ENCODE measurements at regions not wholly inside any gene's neighbourhood (a gene's known extent, or its start where the extent isn't known, plus 50 kb on each side); places are given as distances from the start of the nearest gene placed in this dataset.
"Not testable (repeated sequence)": the region's sequence is repeated elsewhere in the genome, so short reads cannot be mapped to it uniquely, and the experiment has no call there.

GRCh38 chr12:19916974-19917373 is 451.4 kb upstream of the PDE3A start:
- in situ Hi-C loops (cut with MboI; ENCODE audit: low sequenced_read_pairs, unreplicated experiment): no loop called here
- TF ChIP-seq, protein P1, sequence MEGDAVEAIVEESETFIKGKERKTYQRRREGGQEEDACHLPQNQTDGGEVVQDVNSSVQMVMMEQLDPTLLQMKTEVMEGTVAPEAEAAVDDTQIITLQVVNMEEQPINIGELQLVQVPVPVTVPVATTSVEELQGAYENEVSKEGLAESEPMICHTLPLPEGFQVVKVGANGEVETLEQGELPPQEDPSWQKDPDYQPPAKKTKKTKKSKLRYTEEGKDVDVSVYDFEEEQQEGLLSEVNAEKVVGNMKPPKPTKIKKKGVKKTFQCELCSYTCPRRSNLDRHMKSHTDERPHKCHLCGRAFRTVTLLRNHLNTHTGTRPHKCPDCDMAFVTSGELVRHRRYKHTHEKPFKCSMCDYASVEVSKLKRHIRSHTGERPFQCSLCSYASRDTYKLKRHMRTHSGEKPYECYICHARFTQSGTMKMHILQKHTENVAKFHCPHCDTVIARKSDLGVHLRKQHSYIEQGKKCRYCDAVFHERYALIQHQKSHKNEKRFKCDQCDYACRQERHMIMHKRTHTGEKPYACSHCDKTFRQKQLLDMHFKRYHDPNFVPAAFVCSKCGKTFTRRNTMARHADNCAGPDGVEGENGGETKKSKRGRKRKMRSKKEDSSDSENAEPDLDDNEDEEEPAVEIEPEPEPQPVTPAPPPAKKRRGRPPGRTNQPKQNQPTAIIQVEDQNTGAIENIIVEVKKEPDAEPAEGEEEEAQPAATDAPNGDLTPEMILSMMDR (IDR thresholded peaks at IDR 0.05; ENCODE audit: borderline replicate concordance, control extremely low read depth, extremely low read depth, insufficient read depth, missing control alignments): no peak
- DNase-seq (ENCODE audit: low spot score): no peak

DNA sequence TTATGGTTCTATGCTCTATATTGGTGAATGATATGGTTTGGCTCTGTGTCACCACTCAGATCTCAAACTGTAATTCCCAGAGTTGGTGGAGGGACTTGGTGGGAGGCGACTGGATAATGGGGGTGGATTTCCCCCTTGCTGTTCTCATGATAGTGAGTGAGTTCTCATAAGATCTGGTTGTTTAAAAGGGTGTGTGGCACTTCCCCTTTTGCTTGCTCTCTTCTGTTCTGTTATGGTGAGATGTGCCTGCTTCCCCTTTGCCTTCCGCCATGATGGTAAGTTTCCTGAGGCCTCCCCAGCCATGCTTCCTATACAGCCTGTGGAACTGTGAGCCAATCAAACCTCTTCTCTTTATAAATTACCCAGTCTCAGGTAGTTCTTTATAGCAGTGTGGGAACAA is 446.6 kb upstream of the PDE3A start:
- in situ Hi-C loops (cut with MboI; ENCODE audit: low sequenced_read_pairs, unreplicated experiment); DNase-seq (ENCODE audit: low spot score): not testable (repeated sequence)

DNA sequence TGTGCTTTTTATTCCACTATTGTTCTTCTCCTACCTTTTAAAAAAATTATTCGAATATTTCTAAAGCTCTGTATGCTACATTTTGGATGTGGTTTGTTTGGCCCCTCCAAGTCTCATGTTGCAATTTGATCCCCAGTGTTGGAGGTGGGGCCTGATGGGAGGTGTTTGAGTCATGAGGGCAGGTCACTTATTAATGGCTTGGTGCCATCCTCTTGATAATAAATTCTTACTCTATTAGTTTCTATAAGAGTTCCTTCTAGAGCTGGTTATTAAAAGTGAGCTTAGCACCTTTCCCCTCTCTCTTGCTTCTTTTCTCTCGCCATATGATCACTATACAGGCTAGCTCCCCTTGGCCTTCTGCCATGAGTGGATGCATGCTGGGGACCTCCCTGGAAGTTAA is 445.6 kb upstream of the PDE3A start:
- DNase-seq (ENCODE audit: low spot score): no peak
- TF ChIP-seq, protein P1 (IDR thresholded peaks at IDR 0.05; ENCODE audit: borderline replicate concordance, control extremely low read depth, extremely low read depth, insufficient read depth, missing control alignments): no peak
- in situ Hi-C loops (cut with MboI; ENCODE audit: low sequenced_read_pairs, unreplicated experiment): no loop called here

GRCh38 chr12:19924360-19924759 is 444.0 kb upstream of the PDE3A start:
- TF ChIP-seq, protein P1 (IDR thresholded peaks at IDR 0.05; ENCODE audit: borderline replicate concordance, control extremely low read depth, extremely low read depth, insufficient read depth, missing control alignments): no peak
- no peak for DNase-seq (ENCODE audit: low spot score)
- in situ Hi-C loops (cut with MboI; ENCODE audit: low sequenced_read_pairs, unreplicated experiment): no loop called here

DNA sequence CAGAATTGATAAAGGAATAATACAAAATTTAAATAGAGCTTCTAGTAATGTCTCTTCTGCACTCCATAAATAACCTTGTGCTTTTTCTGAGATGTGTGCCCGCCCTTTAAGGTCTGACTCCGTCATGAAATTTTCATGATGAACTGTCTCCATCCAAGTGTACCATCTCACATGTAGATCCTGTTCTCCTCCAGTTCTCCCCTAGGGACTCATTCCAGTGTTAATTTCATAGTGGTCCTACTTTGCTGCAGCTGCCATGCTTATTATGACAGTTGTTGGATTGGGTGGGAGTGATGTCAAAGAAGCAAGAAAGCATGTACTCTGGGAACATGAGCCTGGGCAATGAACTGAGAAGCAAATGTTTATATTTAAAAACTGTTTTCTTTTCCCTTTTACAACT is 442.5 kb upstream of the PDE3A start:
- DNase-seq (ENCODE audit: low spot score): no peak
- in situ Hi-C loops (cut with MboI; ENCODE audit: low sequenced_read_pairs, unreplicated experiment): no loop called here
- TF ChIP-seq, protein P1 (IDR thresholded peaks at IDR 0.05; ENCODE audit: borderline replicate concordance, control extremely low read depth, extremely low read depth, insufficient read depth, missing control alignments): no peak

GRCh38 chr12:19926266-19926665 is 442.1 kb upstream of the PDE3A start:
- TF ChIP-seq, protein P1 (IDR thresholded peaks at IDR 0.05; ENCODE audit: borderline replicate concordance, control extremely low read depth, extremely low read depth, insufficient read depth, missing control alignments): no peak

GRCh38 chr12:19927661-19928060 is 440.7 kb upstream of the PDE3A start:
- in situ Hi-C loops (cut with MboI; ENCODE audit: low sequenced_read_pairs, unreplicated experiment): no loop called here
- DNase-seq (ENCODE audit: low spot score): no peak
- TF ChIP-seq, protein P1 (IDR thresholded peaks at IDR 0.05; ENCODE audit: borderline replicate concordance, control extremely low read depth, extremely low read depth, insufficient read depth, missing control alignments): no peak

More at GRCh38 chr12:19926266-19926665, 442.1 kb upstream of the PDE3A start:
- DNase-seq (ENCODE audit: low spot score): no peak
- in situ Hi-C loops (cut with MboI; ENCODE audit: low sequenced_read_pairs, unreplicated experiment): no loop called here
